Neural cell (in vitro differentiated cells): ENCODE measurements at regions not wholly inside any gene's neighbourhood (a gene's known extent, or its start where the extent isn't known, plus 50 kb on each side); places are given as distances from the start of the nearest gene placed in this dataset.

Source experiments
- POLR2AphosphoS5 ChIP-seq: IDR thresholded peaks from 2 replicates; pipeline ENCODE4 v1.6.1; 2012
- RAD21 ChIP-seq: fragments of 450-650 bp; conservative IDR thresholded peaks from 2 replicates; pipeline ENCODE4 v1.6.1; 2014; ENCODE audit warnings: antibody characterized with exemption, mild to moderate bottlenecking, moderate library complexity
- TF ChIP-seq, protein P1 (sequence below): fragments of 450-650 bp; IDR thresholded peaks from 2 replicates; pipeline ENCODE4 v1.5.1; 2014; ENCODE audit warnings: antibody characterized with exemption, mild to moderate bottlenecking, moderate library complexity; ENCODE audit not compliant: poor library complexity, severe bottlenecking

DNA sequence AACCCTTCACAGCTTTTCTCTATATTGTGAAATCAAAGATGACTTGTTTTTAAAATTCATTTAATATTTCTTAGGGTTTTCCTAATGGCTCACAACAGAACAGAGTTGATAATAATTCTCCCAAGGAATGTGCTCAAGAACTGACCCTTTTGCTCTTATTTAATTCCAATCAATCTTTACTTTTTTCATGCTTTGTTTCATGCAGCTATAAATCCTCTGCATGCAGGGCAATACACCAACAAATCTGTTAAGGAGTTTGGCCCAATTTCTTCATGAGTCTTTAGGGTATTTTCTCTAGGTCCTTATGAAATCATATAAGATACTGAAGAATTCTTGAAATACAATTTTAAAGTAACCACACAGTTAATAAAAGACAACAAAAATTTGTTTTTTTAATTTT, 264.2 kb downstream of the SLC6A15 start:
- TF ChIP-seq POLR2AphosphoS5: no peak
- TF ChIP-seq, protein P1, sequence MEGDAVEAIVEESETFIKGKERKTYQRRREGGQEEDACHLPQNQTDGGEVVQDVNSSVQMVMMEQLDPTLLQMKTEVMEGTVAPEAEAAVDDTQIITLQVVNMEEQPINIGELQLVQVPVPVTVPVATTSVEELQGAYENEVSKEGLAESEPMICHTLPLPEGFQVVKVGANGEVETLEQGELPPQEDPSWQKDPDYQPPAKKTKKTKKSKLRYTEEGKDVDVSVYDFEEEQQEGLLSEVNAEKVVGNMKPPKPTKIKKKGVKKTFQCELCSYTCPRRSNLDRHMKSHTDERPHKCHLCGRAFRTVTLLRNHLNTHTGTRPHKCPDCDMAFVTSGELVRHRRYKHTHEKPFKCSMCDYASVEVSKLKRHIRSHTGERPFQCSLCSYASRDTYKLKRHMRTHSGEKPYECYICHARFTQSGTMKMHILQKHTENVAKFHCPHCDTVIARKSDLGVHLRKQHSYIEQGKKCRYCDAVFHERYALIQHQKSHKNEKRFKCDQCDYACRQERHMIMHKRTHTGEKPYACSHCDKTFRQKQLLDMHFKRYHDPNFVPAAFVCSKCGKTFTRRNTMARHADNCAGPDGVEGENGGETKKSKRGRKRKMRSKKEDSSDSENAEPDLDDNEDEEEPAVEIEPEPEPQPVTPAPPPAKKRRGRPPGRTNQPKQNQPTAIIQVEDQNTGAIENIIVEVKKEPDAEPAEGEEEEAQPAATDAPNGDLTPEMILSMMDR: no peak
- TF ChIP-seq RAD21: no peak
